HG02885 (cell line): ENCODE measurements at regions not wholly inside any gene's neighbourhood (a gene's known extent, or its start where the extent isn't known, plus 50 kb on each side); places are given as distances from the start of the nearest gene placed in this dataset.
"Not testable (repeated sequence)": the region's sequence is repeated elsewhere in the genome, so short reads cannot be mapped to it uniquely, and the experiment has no call there.

Experiments used
- ATAC-seq: cut with Tn5 transposase; IDR thresholded peaks from one replicate; pipeline ENCODE4 v1.9.1; 2021; ENCODE audit warnings: mild to moderate bottlenecking; ENCODE audit not compliant: unreplicated experiment, poor library complexity

DNA sequence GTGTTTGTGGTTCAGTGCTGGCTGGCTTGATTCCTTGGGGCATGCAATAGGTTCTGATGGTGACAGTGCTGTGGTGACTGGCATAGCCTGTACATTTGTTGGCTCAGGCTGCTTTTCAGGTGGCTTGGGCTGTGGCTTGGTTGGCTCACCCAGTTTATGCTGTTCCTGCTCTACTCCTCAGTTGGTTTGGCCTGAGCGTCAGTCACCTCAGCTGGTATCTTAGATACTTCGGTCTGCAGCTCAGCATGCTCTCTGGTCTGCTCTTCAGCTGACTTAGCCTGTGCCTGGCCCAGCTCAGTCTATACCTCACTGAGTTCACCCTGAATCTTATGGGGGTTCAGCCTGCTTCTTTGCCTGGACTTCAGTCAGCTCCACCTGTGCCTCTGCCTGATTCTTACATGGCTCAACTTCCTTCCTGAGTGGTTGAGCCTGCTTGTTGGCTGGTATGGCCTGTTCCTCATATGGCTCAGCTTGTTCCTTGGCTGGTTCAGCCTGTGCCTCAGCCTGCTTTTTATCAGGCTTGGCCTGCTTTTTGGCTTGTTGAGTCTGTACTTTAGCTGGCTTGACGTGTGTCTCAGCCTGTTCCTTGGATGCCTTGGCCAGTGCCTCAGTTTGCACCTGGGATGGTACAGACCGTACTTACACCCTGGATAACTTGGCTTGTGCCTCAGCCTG lies 170.6 kb downstream of the MSN start:
- ATAC-seq, result no peak

DNA sequence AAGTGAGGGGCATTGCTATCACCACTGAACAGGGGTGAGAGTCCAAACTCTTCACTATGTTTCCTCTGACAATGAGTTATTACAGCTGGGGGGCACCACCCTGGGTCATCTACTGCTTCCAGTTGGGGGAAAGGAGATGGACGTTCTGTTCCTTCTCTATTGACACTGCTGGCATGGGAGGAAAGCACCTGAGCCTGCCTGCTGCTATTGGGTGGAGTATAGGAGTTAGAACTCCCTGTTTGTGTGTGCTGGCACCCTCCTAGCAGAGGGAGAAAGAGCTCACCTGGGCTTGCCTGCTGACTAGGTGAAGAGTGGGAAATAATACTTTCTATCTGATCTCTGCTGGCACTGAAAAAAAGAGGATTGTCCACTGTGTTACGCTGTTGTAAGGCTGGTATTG lies 163.8 kb downstream of the MSN start:
- ATAC-seq, result no peak

DNA sequence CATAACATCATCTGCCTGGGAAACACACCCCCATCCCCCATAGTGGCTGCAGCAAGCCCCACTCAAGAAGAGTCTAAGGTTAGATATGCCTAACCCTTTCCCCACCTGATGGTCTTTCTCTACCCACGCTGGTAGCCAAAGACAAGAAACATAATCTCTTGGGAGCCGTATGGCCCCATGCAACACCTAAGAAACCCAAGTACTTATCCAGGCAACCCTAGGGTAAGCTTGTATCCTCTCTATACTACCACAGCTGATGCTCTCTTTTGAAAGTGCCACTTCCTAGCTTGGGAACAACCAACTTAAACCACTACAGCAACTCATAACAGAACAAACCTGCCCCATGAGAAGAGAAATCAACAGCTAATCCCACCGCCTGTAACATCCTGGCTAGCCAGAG lies 161.1 kb downstream of the MSN start:
- ATAC-seq, result no peak

GRCh38 chrX:65825226-65825625 lies 157.8 kb downstream of the MSN start:
- not testable (repeated sequence) for ATAC-seq

DNA sequence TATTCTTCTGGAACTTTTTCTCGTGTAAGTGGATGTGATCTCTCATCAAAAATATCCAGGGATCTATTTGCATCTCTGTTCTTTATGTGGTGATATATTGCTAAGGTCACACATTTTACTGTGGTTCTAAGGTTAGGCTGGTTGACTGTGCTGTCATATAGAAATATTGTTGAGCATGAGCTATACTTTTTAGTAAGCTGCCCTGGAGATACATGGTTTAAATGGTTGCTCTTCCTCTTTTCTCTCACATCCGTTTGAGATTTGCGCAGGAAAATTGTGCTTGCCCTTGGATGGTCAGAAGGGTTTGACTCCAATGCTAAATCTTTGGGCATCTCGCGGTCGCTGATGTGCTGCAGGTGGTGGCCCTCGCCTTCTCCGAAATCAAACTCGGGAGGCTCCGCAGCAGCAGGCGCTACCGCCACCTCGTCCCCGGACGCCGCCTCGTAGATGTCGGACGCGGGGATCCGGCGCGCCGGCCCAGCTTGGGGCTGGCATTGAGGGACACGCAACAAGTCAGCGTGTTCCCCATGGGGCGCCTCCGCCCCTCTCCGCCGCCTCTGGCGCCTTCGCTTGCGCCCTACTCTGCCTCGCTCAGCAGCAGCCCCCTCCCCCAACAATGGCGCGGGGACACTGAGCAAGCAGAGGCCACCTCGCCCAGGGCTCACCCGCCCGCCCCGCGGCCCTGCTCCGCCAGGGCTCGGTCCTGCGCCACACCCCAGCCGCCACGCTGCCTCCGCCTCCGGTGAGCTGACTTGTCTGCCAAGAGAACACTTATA lies 154.5 kb downstream of the MSN start:
- ATAC-seq, result peak; percentile 79

- not testable (repeated sequence) for ATAC-seq
These were observed 152.5 kb downstream of the MSN start for GRCh38 chrX:65819983-65820382.

DNA sequence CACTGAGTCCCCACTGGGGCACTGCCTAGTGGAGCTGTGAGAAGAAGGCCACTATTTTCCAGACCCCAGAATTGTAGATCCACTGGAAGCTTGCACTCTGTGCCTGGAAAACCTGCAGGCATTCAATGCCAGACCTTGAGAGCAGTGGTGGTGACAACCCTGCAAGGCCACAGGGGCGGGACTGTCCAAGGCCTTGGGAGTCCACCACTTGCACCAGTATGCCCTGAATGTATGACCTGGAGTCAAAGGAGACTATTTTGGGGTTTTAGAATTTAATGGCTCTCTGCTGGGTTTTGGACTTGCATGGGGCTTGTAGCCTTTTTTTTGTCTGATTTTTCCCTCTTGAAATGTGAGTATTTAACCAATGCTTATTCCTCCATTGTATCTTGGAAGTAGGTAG lies 145.8 kb downstream of the MSN start:
- ATAC-seq, result no peak

- ATAC-seq, result no peak
These were observed 144.2 kb downstream of the MSN start for GRCh38 chrX:65811558-65812228.
